Activated CD4-positive, alpha-beta T cell treated with anti-CD3 and anti-CD28 coated beads for 4 hours (primary cell): ENCODE measurements at regions not wholly inside any gene's neighbourhood (a gene's known extent, or its start where the extent isn't known, plus 50 kb on each side); places are given as distances from the start of the nearest gene placed in this dataset.

Experiments used
- DNase-seq, 2 donors: peaks; one replicate each; pipeline ENCODE4 v3.0.0-alpha.2; 2020

- DNase-seq = no peak
Measured at GRCh38 chr1:235009561-235010306, 118.9 kb downstream of the TOMM20 start.

- no peak for DNase-seq
Measured at GRCh38 chr1:235009074-235009473, 119.6 kb downstream of the TOMM20 start.

DNA sequence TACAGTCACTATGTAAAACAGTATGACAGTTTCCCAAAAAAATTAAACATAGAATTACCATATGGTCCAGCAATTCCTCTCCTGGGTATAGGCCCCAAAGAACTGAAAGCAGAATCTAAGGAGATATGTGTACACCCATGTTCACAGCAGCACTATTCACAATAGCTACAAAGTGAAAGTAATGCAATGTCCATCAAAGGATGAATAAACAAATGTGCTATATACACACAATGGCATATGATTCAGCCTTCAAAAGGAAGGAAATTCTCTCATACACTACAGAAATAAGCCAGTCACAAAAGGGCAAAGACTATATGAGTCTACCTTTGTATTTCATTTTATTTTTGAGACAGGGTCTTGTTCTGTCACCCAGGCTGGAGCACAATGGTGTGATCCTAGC, 120.4 kb downstream of the TOMM20 start:
- no peak for DNase-seq

DNA sequence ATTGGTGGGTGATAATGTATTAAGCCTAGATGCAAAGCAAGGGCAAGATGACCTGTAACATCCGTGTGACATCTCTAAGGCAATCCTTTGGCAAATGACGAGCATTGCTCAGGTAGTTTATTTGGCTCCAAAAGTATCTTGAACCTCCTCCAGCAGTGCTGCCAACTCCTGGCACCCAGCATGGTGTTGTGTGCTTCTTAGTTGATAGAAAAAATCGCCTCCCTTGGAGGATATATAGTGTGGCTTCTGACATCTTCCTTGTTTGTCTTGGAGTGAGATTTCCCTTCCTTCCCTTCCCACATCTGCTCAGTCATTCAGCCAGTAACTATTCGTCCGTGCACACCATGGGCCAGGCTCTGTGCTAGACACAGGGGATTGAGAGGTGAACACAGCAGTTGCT, 121.8 kb downstream of the TOMM20 start:
- DNase-seq = no peak

DNA sequence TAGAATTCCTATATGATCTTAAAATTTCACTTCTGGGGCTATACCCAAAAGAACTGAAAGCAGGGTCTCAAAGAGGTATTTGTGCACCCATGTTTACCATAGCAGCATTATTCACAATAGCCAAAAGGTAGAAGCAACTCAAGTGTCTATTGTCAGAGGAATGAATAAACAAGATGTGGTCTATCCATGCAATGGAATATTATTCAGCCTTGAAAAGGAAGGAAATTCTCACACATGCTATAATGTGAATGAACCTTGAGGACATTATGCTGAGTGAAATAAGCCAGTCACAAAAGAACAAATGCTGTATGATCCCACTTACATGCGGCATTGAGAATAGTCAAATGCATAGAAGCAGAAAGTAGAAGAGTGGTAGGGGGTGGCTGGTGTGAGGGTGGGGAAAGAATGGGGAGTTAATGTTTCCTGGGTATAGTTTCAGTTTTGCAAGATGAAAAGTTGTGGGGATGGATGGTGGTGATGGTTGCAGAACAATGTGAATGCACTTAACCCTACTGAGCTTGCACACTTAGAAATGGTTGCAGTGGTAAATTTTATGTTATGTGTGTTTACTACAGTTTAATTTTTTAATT, 122.4 kb downstream of the TOMM20 start:
- no peak for DNase-seq

DNA sequence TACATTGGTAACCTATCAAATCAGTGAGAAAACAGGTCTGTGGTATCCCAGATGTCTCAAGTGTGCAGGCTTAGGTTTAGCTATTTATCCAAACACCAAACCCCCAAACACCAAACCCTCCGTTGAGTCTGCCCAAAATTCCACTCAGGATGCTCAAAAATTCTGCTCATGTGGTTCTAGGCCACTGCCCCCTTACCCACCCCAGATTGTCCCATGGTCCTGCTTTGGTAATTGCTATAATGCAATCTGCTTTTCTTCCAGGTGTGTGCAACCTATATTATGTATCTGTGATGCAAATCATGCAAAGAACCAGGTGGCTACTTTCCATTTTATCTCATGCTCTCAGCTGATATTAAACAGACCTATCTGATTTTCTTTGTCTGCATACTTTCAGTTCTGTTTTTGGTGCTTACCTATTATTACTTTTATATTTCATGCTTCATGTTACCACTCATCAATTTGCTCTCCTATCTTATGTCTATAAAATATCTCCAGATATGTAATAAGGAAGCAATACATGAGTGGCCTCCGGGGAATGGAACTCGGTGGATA, 123.7 kb downstream of the TOMM20 start:
- DNase-seq = no peak

- DNase-seq = no peak
Measured at GRCh38 chr1:235004276-235004675, 124.4 kb downstream of the TOMM20 start.

DNA sequence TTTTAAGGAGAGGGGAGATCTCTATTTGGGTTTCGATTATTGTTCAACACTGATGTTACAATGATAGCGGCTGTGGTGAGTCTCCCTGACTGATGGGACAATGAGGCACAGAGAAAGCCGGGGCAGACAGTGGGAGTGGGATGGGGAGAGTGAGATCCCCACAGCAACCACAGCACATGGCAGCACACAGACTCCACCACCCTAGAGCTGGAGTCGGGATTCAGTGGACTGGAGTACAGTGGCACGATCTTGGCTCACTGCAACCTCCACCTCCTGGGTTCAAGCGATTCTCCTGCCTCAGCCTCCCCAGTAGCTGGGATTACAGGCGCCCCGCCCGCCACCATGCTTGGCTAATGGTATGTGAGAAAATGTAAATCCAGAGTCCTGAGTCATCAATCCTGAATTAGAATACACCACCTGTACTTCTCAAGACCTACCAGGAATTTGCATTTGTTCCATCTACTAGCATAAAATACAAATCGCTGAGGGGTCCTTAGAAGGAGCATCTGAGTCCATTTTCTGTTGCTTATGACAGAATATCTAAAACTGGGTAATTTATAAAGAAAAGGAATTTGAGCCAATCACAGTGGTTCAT, 125.8 kb downstream of the TOMM20 start:
- no peak for DNase-seq

DNA sequence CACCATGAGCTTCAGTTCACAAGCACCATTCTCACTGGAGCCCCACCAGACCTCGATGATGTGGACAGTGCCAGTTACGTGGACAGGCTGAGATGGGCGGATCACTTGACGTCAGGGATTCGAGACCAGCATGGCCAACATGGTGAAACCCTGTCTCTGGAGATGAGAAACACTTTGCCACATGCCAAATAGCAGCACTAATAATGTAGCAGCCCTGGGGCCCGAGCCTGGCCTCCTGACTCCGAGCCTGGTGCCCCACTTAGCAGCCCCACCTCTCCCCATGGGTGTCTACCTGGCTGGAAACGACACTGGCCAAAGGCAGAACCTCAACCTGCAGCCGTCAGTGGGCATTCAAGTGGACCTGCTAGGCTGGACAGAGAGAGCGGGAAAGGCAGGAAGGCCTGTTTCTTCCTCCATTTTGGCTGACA, 129.1 kb downstream of the TOMM20 start:
- no peak for DNase-seq

- no peak for DNase-seq
Measured at GRCh38 chr1:234997896-234998741, 130.5 kb downstream of the TOMM20 start.

DNA sequence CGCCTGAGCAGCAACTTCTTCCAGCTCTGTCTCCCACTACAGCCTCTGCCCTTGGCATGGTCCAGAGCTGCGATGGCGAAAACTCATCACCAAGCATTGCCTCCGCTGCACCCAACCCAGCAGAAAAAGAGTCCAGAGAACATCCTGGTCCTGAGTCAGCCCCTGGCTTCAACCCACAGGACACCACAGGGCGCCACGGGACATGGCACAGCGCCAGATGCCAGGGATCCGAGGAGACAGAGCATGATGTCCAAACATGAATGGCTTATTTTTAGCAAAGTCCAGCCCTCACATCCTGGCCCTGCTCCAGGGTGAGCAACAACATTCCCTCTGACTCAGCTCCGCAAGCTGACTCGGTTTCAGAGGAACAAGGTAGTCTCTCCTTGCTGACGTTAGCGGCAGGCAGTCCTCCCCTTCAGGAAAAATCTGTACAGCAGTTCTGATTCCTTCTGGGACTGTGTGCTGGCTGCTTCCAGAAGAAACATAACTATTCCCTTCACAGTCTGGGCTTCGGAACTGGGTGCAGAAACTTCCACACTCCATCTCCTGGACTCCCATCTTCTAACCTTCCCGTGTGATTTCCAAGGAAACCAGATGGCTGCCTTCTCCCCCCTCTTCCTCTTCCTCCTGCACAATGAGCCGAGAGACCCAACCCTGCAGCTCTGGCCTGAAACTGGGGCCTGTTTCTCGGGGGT, 131.3 kb downstream of the TOMM20 start:
- no peak for DNase-seq

DNA sequence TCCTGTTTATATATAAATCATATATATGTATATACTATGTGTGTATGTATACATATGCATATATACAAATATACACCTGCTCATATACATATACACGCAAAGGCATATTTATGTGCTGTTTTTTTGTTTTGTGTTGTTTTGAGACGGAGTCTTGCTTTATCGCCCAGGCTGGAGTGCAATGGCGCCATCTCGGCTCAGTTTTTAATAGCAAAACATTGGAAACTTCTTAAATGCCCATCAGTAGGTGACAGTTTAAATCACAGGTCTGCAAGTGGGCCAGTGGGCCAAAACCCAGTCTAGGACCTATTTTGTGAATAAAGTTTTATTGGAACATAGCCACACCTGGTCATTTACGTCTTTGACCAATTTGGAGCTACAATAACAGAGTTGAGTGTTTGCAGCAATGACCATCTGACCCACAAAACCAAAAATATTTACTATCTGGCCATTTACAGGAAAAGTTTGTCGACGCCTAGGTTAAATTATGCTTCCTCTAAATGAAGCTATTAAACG, 132.3 kb downstream of the TOMM20 start:
- no peak for DNase-seq

DNA sequence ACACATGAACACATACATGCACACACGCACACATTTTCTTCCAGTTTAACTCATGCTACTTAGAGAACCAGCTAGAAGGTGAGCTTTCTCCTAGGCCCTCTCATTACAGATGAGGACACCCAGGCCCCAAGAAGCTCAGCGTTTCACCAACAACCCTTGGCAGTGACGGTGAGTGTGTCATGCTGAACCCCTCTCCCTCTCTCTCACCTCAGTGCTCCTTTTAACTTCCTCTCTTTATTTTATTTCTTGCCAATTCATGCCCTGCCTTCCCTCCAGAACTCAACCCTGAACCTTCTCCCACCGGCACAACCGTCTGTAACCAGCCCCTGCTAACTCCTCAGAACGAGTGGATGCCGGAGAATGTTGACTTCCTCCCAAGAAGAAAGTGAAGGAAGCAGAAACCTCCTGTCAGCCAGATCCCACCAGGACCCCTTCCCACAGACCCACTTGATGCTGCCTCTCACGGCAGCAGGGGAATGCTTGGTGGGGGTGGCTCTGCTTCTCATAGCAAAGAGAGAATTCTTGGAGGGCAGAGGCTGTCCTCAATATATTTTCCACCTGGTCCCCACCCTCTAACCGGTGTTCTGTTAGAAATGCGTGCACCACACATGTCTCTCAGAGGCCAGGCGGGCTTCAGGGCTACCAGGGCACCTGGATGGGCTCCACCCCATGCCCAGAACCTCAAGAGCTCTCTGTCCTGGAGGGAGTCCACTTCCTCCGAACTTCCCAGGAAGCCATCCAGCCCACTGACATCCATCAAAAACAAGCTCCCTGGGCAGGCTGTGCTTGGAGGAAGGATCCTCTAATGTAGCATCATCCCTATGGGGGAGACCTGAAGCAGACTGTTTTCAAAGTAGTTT, 134.0 kb downstream of the TOMM20 start:
- no peak for DNase-seq

DNA sequence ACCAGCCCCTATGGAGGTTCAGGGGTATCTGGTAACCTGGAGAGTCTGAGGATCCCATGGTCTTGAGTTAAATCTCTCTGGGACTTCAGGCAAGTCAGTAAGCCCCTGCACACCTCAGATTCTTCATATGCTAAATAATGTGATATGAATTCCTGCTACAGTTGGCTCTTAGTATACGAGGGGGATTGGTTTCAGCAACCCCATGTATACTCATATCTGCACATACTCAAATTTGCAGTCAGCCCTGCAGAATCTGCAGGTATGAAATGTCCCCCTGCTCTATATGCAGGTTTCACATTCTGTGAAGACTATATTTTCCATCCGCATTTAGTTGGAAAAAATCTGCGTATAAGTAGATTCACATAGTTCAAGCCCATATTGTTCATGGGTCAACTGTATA, 136.6 kb downstream of the TOMM20 start:
- DNase-seq = no peak

GRCh38 chr1:234990874-234991801, 137.5 kb downstream of the TOMM20 start:
- DNase-seq = no peak

GRCh38 chr1:234990328-234990675, 138.3 kb downstream of the TOMM20 start:
- DNase-seq = no peak

GRCh38 chr1:234989479-234990327, 138.9 kb downstream of the TOMM20 start:
- DNase-seq = no peak

GRCh38 chr1:234989019-234989418, 139.6 kb downstream of the TOMM20 start:
- DNase-seq = peak in 1 of 2 donors; percentile 34

GRCh38 chr1:234988536-234988935, 140.1 kb downstream of the TOMM20 start:
- DNase-seq = no peak
